ENCODE measurements at regions not wholly inside any gene's neighbourhood (a gene's known extent, or its start where the extent isn't known, plus 50 kb on each side); places are given as distances from the start of the nearest gene placed in this dataset.

GRCh38 chr3:161999846-162000245, 503.2 kb downstream of the OTOL1 start:
- Histone ChIP-seq H3K27me3 (ENCODE audit: insufficient read depth, low read depth, severe bottlenecking) (no peaks in the 10 kb centered on the region), H3K36me3 (no peaks in the 10 kb centered on the region), H3K9me3 (ENCODE audit: severe bottlenecking) (peaks cover 2% of the 10 kb centered on the region), H3K4me3 (ENCODE audit: low read depth, low read length) (no peak overlapping the region), H3K27ac (no peak overlapping the region)
- TF ChIP-seq CTCF (IDR thresholded peaks at IDR 0.05; ENCODE audit: low read depth, low read length): no peak
- DNase-seq: no peak

- H3K27ac ChIP-seq: no peak overlapping the region
- H3K27me3 ChIP-seq (ENCODE audit: insufficient read depth, low read depth, severe bottlenecking): no peaks in the 10 kb centered on the region
- H3K4me3 ChIP-seq (ENCODE audit: low read depth, low read length): no peak overlapping the region
- no peaks in the 10 kb centered on the region for H3K36me3 ChIP-seq
- no peak for TF ChIP-seq CTCF (IDR thresholded peaks at IDR 0.05; ENCODE audit: low read depth, low read length)
- H3K9me3 ChIP-seq (ENCODE audit: severe bottlenecking): no peaks in the 10 kb centered on the region
- no peak for DNase-seq
Observed at GRCh38 chr3:162007722-162008121, 511.1 kb downstream of the OTOL1 start.

GRCh38 chr3:162012633-162013032, 516.0 kb downstream of the OTOL1 start:
- no peaks in the 10 kb centered on the region for H3K36me3 ChIP-seq
- DNase-seq: no peak
- H3K4me3 ChIP-seq (ENCODE audit: low read depth, low read length): no peak overlapping the region
- H3K27me3 ChIP-seq (ENCODE audit: insufficient read depth, low read depth, severe bottlenecking): no peaks in the 10 kb centered on the region
- TF ChIP-seq CTCF (IDR thresholded peaks at IDR 0.05; ENCODE audit: low read depth, low read length): no peak
- no peak overlapping the region for H3K27ac ChIP-seq
- H3K9me3 ChIP-seq (ENCODE audit: severe bottlenecking): no peaks in the 10 kb centered on the region

GRCh38 chr3:162014284-162014683, 517.7 kb downstream of the OTOL1 start:
- Histone ChIP-seq H3K27me3 (ENCODE audit: insufficient read depth, low read depth, severe bottlenecking) (no peaks in the 10 kb centered on the region), H3K27ac (no peak overlapping the region), H3K9me3 (ENCODE audit: severe bottlenecking) (no peaks in the 10 kb centered on the region), H3K4me3 (ENCODE audit: low read depth, low read length) (no peak overlapping the region), H3K36me3 (no peaks in the 10 kb centered on the region)
- DNase-seq: no peak
- no peak for TF ChIP-seq CTCF (IDR thresholded peaks at IDR 0.05; ENCODE audit: low read depth, low read length)

GRCh38 chr3:162015856-162016255, 519.2 kb downstream of the OTOL1 start:
- Histone ChIP-seq H3K36me3 (no peaks in the 10 kb centered on the region), H3K9me3 (ENCODE audit: severe bottlenecking) (no peaks in the 10 kb centered on the region), H3K4me3 (ENCODE audit: low read depth, low read length) (no peak overlapping the region), H3K27me3 (ENCODE audit: insufficient read depth, low read depth, severe bottlenecking) (no peaks in the 10 kb centered on the region), H3K27ac (no peak overlapping the region)
- DNase-seq: peak; percentile 9
- no peak for TF ChIP-seq CTCF (IDR thresholded peaks at IDR 0.05; ENCODE audit: low read depth, low read length)

GRCh38 chr3:162019817-162020216, 523.2 kb downstream of the OTOL1 start:
- Histone ChIP-seq H3K4me3 (ENCODE audit: low read depth, low read length) (no peak overlapping the region), H3K36me3 (no peaks in the 10 kb centered on the region), H3K27me3 (ENCODE audit: insufficient read depth, low read depth, severe bottlenecking) (no peaks in the 10 kb centered on the region), H3K27ac (no peak overlapping the region), H3K9me3 (ENCODE audit: severe bottlenecking) (no peaks in the 10 kb centered on the region)
- DNase-seq: no peak
- TF ChIP-seq CTCF (IDR thresholded peaks at IDR 0.05; ENCODE audit: low read depth, low read length): no peak
